Lung (tissue), 11 donors: ENCODE measurements at regions not wholly inside any gene's neighbourhood (a gene's known extent, or its start where the extent isn't known, plus 50 kb on each side); places are given as distances from the start of the nearest gene placed in this dataset.

Source experiments
- ATAC-seq: fragments of 200-7000 bp; cut with Tn5 transposase; one replicate; pipeline ENCODE4 v1.9.1; 2020; ENCODE audit warnings: moderate number of reproducible peaks; ENCODE audit not compliant: insufficient read depth, low FRiP score
- DNase-seq, 3 donors: peaks; one replicate each; pipeline ENCODE4 v3.0.0-alpha.2; 2013 to 2017
- H3K27ac ChIP-seq, 2 donors: one replicate each; pipeline ENCODE4 v1.5.1; 2013; ENCODE audit warnings: mild to moderate bottlenecking in 2 of 2, moderate library complexity in 2 of 2, control low read depth in 1 of 2, inconsistent platforms in 1 of 2, low read depth in 1 of 2, low read length in 1 of 2
- H3K27me3 ChIP-seq, 3 donors: one replicate each; pipeline ENCODE4 v1.5.1; 2013; ENCODE audit warnings: low read length in 2 of 3; ENCODE audit not compliant: control insufficient read depth in 3 of 3, insufficient read depth in 3 of 3
- H3K36me3 ChIP-seq, 4 donors: one replicate each; pipeline ENCODE4 v1.5.1; 2013; ENCODE audit warnings: low read length in 4 of 4, mild to moderate bottlenecking in 1 of 4, moderate library complexity in 1 of 4; ENCODE audit not compliant: control insufficient read depth in 4 of 4, insufficient read depth in 4 of 4
- H3K4me1 ChIP-seq, 5 donors: one replicate each; pipeline ENCODE4 v1.5.1; 2013; ENCODE audit warnings: low read length in 5 of 5, mild to moderate bottlenecking in 2 of 5, moderate library complexity in 1 of 5; ENCODE audit not compliant: control insufficient read depth in 5 of 5, insufficient read depth in 5 of 5
- H3K4me3 ChIP-seq: one replicate; pipeline ENCODE4 v1.5.1; 2013; ENCODE audit warnings: mild to moderate bottlenecking, control low read depth, moderate library complexity
- H3K9ac ChIP-seq, 2 donors: one replicate each; pipeline ENCODE4 v1.5.1; 2013; ENCODE audit warnings: low read length in 2 of 2, control low read depth in 1 of 2; ENCODE audit not compliant: insufficient read depth in 1 of 2
- H3K9me3 ChIP-seq, 4 donors: one replicate each; pipeline ENCODE4 v1.5.1; 2013; ENCODE audit warnings: low read length in 3 of 4, mild to moderate bottlenecking in 1 of 4, moderate library complexity in 1 of 4; ENCODE audit not compliant: control insufficient read depth in 4 of 4, insufficient read depth in 3 of 4
- CTCF ChIP-seq: IDR thresholded peaks from 2 replicates; pipeline ENCODE4 v1.5.1; 2012; ENCODE audit warnings: mild to moderate bottlenecking; ENCODE audit errors: control extremely low read depth, extremely low read depth
- WGBS, 2 donors: extraction: QIAGEN DNeasy Blood & Tissue Kit; methylation state at CpG; one replicate each; pipeline ENCODE4 v1.1.7; 2013; 5-methylcytosine and 5-hydroxymethylcytosine counted together
- donor health status: control.
- donor health status: control.
- donor health status: Bipolar disorder and iron deficiency.
- donor health status: healthy.
- donor health status: DM: yes; HTN: yes; CAD: no.

- TF ChIP-seq CTCF: no peak
- 80 to 85% methylated on average over 3 of the region's 3 CpGs for WGBS, 2 donors
Observed at GRCh38 chr2:176959614-176960013, 253.0 kb upstream of the HNRNPA3 start.

GRCh38 chr2:176960061-176960460 is 252.5 kb upstream of the HNRNPA3 start:
- 88 to 97% methylated on average over 2 of the region's 2 CpGs for WGBS, 2 donors
- H3K4me1 ChIP-seq: no peaks in the 10 kb centered on the region
- no peak for TF ChIP-seq CTCF
- ATAC-seq: no peak
- DNase-seq: no peak
- peaks cover 0 to 1% (median 0%) of the 10 kb centered on the region in 4 donors for H3K9me3 ChIP-seq
- no peak overlapping the region for H3K9ac ChIP-seq
- peaks cover 0 to 10% (median 0%) of the 10 kb centered on the region in 3 donors for H3K27me3 ChIP-seq
- H3K4me3 ChIP-seq: no peak overlapping the region
- no peak overlapping the region for H3K27ac ChIP-seq
- H3K36me3 ChIP-seq: no peaks in the 10 kb centered on the region

More at GRCh38 chr2:176959614-176960013, 253.0 kb upstream of the HNRNPA3 start:
- H3K36me3 ChIP-seq: no peaks in the 10 kb centered on the region
- ATAC-seq (no peak), DNase-seq (no peak)
- H3K4me3 ChIP-seq: no peak overlapping the region
- H3K9me3 ChIP-seq: peaks cover 0 to 1% (median 0%) of the 10 kb centered on the region in 4 donors
- H3K27ac ChIP-seq: no peak overlapping the region
- H3K4me1 ChIP-seq: no peaks in the 10 kb centered on the region
- no peak overlapping the region for H3K9ac ChIP-seq
- H3K27me3 ChIP-seq: peaks cover 0 to 10% (median 0%) of the 10 kb centered on the region in 3 donors

- 39 to 53% methylated on average over 7 of the region's 7 CpGs for WGBS, 2 donors
Observed at GRCh38 chr2:176960736-176961520, 251.7 kb upstream of the HNRNPA3 start.

More at GRCh38 chr2:176960736-176961520, 251.7 kb upstream of the HNRNPA3 start:
- Histone ChIP-seq H3K9me3 (peaks cover 0 to 1% (median 0%) of the 10 kb centered on the region in 4 donors), H3K36me3 (no peaks in the 10 kb centered on the region), H3K4me3 (no peak overlapping the region), H3K9ac (no peak overlapping the region), H3K27ac (no peak overlapping the region), H3K4me1 (no peaks in the 10 kb centered on the region), H3K27me3 (peaks cover 0 to 10% (median 2%) of the 10 kb centered on the region in 3 donors)
- DNase-seq: no peak
- no peak for TF ChIP-seq CTCF
- no peak for ATAC-seq
